Left renal cortex interstitium (tissue), 4 donors: ENCODE measurements at regions not wholly inside any gene's neighbourhood (a gene's known extent, or its start where the extent isn't known, plus 50 kb on each side); places are given as distances from the start of the nearest gene placed in this dataset.

Experiments
- DNase-seq, 4 donors: peaks; one replicate each; pipeline ENCODE4 v3.0.0-alpha.2; 2013; ENCODE audit warnings: low read depth in 4 of 4, low spot score in 2 of 4, missing footprints in 1 of 4

DNA sequence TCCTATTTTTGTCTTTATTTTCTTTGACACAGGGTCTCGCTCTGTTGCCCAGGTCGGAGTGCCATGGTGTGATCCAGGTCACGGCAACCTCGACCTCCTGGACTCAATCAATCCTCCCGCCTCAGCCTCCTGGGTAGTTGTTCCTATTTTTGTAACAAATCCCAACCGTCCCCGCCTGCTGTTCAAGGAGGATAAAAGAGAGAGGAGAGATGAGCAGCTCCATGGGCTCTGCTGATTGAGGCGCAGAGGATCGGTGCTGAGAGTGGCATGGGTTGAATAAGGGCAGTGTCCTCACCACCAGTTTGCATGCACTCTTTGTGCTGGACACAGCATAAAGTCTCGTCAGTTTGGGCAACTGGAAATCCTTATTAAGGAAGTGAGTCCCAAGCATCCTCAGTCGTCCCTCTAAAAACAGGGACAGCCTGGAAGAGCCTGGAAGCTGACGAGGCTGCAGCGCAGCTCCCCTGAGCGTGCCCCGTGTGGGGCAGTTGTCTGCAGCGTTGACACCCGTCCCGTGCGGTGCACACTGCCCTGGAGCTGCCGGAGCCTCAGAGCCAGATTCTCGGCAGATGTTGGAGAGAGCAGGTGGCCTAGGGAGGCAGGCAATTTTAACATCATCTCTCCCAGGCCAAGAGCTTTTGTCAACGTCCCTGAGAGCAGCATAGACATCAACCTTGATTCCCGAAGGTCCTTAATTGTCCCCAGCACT is 404.2 kb upstream of the RNF32 start:
- DNase-seq, result no peak

- no peak for DNase-seq
These were observed 405.7 kb upstream of the RNF32 start for GRCh38 chr7:156234666-156235494.

GRCh38 chr7:156234192-156234591 is 406.4 kb upstream of the RNF32 start:
- no peak for DNase-seq

DNA sequence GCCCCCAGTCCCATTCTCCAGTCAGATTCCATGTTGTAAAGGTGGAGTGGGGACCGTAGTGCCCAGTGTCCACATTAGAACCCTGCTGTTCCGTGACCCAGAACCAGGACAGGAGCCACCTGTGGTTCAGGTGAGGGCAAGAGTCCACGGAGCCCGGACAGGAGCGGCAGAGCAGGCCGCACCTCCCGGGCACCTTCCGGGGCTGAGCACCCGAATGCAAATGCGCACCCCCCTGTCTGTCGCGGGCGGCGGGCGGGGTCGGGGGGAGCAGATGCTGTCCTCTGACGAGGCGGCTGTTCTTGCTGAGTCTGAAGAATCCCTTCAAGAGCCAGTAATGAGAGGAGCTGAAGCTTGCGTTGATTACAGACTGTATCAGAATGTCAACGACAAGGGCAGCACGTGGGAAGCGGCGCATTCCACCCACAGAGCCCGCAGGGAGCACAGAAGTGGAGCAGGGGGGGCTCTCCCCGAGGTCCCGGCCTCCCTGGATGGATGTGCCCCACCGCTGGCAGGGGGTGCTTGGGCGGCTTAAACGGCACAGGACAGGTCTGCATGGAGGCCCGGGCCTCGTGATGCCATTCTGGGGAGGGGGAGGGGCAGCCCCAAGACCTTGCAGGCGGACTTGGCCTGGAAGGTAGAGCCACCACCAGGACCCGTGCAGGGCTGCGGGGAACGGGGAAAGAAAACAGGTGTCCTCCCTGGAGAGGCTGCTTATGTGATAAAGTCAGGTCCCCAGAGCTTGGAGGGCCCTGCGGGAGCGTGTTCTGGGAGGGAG is 407.5 kb upstream of the RNF32 start:
- no peak for DNase-seq

GRCh38 chr7:156230576-156230975 is 410.0 kb upstream of the RNF32 start:
- no peak for DNase-seq

GRCh38 chr7:156224833-156225225 is 412.6 kb upstream of the SHH start:
- DNase-seq, result no peak

DNA sequence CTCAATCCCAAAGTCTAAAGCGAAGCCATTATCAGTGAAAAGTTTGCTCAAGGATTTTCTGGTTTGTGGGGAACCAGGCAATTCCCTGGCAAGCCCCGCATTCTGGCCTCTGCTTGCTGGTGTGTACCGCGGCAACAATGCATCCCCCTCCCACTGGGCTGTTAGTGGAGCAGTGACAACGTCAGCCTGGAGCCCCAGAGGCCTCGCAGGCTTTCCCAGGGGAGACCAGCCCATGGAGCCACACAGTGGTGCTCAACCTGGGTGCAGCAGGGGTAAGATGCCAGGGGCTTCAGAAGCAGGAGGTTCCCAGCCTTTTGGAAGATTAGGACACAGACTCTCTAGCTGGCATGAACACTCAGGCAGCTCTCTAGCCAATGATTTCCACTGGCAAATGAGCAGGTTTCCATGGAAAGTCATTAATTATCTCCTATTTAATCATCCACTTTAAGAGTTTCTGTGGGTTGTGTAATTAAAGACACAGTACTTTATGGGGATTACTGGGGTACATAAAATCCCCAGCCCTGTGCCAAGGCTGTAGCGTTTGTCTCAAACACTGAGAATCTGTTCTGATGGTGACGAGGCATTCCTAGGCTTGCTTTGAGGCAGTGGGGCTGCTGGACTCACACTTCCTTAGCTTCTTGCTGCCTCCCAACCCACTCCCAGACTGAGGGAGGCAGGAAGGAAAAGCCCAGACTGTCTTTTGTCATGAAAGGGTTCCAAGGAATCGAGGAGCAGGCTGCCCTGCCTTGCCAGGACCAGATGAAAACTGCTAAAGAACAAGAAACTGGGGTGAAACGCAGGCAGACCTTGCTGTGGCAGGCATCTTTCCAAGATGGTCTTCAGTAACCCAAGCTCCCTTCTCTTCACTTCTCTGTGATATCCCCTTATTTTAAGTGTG is 411.9 kb upstream of the SHH start:
- no peak for DNase-seq

- no peak for DNase-seq
These were observed 410.3 kb upstream of the SHH start for GRCh38 chr7:156222611-156223010.

DNA sequence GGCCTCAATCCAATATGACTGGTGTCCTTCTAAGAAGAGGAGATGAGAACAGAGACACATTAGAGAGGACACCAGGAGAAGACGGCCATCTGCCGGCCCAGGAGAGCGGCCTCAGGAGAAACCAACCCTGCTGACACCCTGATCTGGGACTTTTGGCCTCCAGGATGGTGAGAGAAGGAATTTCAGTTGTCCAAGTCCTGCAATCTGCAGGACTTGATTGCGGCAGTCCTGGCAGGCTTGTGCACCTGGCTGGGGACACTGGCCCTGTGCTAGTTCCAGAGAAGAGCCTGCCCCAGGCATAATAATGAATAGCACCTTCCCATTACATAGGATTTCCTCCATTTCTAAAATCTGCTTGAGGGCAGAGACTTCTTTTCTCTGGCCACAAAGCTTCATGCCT is 409.9 kb upstream of the SHH start:
- no peak for DNase-seq

GRCh38 chr7:156220701-156221100 is 408.4 kb upstream of the SHH start:
- no peak for DNase-seq

- DNase-seq, result no peak
These were observed 407.9 kb upstream of the SHH start for GRCh38 chr7:156220078-156220605.

DNA sequence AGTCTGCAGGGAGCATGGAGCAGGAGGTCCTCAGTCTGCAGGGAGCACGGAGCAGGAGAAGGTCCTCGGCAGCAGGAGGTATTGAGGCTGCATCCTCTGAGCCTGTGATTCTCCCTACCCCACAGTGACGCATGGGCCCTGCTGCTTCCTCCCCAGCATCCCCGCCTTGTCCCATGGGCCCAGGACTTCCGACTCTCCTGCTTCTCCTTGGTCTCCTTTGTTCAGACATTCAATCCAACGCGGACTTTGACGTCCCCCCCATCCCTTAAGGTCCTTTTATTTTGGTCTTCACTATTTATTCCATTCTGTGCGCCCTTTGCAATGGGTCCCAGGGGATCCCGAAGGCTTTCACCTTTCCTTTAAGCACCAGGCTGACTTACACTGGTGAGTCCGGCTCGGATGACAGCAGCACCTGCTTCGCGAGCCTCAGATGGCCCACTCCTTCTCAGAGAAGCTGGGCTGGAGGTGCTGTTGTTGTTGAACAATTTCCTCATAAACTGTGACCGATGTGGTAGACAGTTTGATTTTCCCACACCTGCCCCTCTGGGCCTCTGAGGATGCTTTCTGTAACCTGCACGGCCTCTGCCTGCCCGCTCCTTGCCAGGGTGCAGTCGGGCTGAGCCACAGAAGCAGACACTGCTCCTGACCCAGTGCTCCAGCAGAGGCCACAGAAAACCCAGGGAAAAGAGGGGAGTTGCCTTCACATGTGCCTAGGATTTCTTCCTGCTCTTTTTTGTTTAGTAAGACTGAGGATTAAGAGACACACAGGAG is 407.2 kb upstream of the SHH start:
- DNase-seq, result no peak

DNA sequence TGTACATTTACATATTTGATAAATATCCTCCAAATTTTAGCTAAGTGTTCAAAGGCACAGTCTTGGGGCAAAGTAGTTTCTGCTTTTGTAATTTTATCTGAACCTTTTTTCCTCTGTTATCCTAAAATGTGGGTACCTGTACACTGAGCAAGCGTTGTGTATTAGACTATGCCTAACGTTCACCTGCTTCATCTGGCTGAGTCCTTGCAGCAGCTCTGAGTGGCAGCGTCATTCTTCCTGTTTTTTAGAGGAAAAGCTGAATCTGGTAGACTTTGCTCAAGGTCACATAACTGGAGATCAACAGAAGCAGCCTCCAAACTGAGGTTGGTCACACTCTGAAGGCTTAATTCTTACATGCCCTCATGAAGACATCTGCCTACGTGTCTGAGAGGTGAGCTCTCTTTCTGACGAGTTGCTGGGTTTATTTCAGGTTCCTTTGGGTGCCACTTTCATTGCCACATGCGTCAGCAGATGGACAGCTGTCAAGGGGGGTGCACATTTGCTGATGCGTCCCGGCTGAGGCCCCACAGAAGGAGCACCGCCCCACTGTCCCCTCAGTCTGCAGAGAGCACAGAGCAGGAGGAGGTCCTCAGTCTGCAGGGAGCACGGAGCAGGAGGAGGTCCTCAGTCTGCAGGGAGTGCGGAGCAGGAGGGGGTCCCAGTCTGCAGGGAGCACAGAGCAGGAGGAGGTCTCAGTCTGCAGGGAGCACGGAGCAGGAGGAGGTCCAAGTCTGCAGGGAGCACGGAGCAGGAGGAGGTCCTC is 406.5 kb upstream of the SHH start:
- DNase-seq, result no peak

DNA sequence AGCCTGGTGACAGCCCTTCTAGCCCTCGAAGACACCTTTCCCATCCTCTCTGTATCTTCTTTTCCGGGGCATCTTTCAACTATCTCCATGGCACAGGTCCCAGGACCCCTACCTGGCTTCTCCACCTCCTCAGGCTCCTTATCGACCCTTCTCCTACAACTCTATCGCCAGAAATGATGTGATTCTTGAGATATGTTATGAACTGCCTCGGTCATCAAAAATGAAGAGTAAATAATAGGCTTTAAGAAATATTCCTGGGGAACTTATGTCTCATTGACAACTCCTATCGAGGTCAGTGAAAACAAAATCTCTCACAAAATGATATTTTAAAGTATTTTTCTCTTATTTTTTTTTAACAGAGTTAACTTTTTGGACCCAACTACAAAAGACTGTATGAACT is 405.5 kb upstream of the SHH start:
- no peak for DNase-seq

DNA sequence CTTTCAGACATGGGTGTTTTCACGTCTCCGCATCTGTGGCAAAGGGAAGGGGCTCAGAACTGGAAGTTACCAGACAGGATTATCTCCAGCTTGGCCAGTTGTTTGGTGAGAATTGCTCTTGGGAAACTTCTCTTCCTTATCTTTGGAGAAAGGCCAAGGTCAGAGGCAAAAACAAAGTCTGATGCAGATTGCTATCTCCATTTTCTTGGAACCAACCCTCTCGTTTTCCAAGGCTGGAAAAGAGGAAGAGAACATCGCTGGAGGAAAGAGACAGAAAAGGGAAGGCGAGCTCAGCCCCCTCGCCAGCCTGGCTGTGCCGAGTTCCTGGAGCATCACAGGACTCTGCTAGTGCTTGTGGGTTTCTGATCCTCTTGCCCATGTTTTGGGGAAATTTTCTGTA is 396.8 kb upstream of the SHH start:
- no peak for DNase-seq

- DNase-seq, result no peak
These were observed 395.0 kb upstream of the SHH start for GRCh38 chr7:156207306-156207705.

- no peak for DNase-seq
These were observed 393.9 kb upstream of the SHH start for GRCh38 chr7:156206174-156206573.

DNA sequence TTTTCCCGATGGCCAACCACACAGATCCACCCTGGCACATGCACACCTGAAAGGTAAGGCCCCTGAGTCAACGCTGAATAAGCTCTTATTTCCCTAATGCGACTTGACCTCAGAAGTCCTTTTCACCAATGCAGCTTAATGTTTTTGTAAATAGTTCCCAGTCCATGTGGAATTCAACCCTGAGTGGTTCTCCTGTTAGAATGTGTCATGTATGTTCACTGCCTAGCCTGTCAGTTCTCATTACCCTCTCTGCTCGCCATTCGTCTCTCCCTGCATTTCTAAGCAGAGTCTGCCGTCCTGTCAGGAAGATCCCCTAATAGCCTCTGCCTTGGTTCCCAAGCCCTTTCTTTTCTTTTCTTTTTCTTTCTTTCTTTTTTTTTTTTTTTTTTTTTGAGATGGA is 392.6 kb upstream of the SHH start:
- DNase-seq, result no peak

DNA sequence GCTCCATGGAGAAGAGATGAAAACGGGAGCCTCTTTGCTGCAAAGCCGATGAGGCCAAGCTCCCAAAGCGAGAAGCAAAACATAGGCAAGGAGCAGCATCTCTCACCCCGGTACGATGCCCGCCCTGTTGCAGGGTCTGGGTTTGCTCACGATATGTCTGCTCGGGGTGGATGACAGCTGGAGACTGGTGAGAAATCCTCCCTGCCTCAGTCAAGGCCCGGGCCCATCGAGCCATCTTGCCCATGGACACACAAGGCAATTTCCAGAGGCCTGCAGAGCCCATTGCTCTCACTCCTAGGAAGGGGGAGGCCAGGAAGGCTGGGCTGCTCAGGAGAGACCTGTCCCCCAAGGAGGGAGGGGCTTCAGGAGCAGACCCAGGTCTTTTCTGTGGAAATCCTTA is 391.7 kb upstream of the SHH start:
- DNase-seq, result no peak
